Peyer's patch (tissue), 4 donors: ENCODE measurements at regions not wholly inside any gene's neighbourhood (a gene's known extent, or its start where the extent isn't known, plus 50 kb on each side); places are given as distances from the start of the nearest gene placed in this dataset.

Source experiments
- DNase-seq, 3 donors: peaks; one replicate each; pipeline ENCODE4 v3.0.0-alpha.2; 2017 to 2019
- H3K27ac ChIP-seq, 4 donors: fragments of 200-600 bp; sonication (generic); one replicate each; pipeline ENCODE4 v1.5.1; 2016 to 2019
- H3K27me3 ChIP-seq, 2 donors: fragments of 200-600 bp; sonication (generic); one replicate each; pipeline ENCODE4 v1.5.1; 2019
- H3K36me3 ChIP-seq, 3 donors: fragments of 200-600 bp; sonication (generic); one replicate each; pipeline ENCODE4 v1.5.1; 2016 to 2019
- H3K4me1 ChIP-seq, 4 donors: fragments of 200-600 bp; sonication (generic); one replicate each; pipeline ENCODE4 v1.5.1; 2016 to 2019
- H3K4me3 ChIP-seq, 4 donors: fragments of 200-600 bp; sonication (generic); 1 replicate in 3 of 4; 2 replicates in 1 of 4; pipeline ENCODE4 v1.5.1; 2016 to 2019; ENCODE audit warnings: mild to moderate bottlenecking in 1 of 4
- H3K9me3 ChIP-seq, 4 donors: fragments of 200-600 bp; sonication (generic); one replicate each; pipeline ENCODE4 v1.5.1; 2016 to 2019; ENCODE audit warnings: mild to moderate bottlenecking in 1 of 4
- POLR2A ChIP-seq, 2 donors: fragments of 450-650 bp; IDR thresholded peaks; one replicate each; pipeline ENCODE4 v1.5.1; 2017; ENCODE audit warnings: antibody characterized with exemption in 2 of 2, mild to moderate bottlenecking in 2 of 2, moderate library complexity in 2 of 2
- TF ChIP-seq, protein P1 (sequence below), 6 experiments: fragments of 450-650 bp in 4 of 6; fragments of 200-600 bp in 2 of 6; sonication (generic) in 1 of 6; IDR thresholded peaks; one replicate each; pipeline ENCODE4 v1.5.1; 2017 to 2019; ENCODE audit warnings: antibody characterized with exemption in 6 of 6, mild to moderate bottlenecking in 3 of 6, moderate library complexity in 1 of 6

DNA sequence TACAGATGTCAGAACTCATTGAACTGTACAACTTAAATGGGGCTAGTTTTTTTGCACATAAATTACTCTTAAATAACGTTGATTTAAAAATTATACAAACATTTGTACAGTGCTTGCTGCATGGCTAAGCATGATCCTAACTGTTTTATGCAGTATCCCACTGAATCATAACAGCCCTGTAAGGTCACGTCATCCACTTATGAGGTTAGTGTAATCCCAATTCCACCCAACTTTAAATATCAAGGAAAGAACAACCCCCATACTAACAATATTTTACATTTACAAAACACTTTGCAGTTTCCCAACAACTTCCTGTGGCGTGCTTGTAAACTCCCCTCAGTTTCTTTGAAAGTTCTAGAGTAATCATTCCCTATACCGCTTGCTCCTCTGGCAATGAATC is 190.1 kb upstream of the SALL1 start:
- no peaks in the 10 kb centered on the region for H3K36me3 ChIP-seq
- H3K27me3 ChIP-seq = no peaks in the 10 kb centered on the region
- TF ChIP-seq, protein P1, sequence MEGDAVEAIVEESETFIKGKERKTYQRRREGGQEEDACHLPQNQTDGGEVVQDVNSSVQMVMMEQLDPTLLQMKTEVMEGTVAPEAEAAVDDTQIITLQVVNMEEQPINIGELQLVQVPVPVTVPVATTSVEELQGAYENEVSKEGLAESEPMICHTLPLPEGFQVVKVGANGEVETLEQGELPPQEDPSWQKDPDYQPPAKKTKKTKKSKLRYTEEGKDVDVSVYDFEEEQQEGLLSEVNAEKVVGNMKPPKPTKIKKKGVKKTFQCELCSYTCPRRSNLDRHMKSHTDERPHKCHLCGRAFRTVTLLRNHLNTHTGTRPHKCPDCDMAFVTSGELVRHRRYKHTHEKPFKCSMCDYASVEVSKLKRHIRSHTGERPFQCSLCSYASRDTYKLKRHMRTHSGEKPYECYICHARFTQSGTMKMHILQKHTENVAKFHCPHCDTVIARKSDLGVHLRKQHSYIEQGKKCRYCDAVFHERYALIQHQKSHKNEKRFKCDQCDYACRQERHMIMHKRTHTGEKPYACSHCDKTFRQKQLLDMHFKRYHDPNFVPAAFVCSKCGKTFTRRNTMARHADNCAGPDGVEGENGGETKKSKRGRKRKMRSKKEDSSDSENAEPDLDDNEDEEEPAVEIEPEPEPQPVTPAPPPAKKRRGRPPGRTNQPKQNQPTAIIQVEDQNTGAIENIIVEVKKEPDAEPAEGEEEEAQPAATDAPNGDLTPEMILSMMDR (IDR thresholded peaks at IDR 0.05) = no peak
- no peak for TF ChIP-seq POLR2A (IDR thresholded peaks at IDR 0.05)
- no peak overlapping the region for H3K4me3 ChIP-seq
- no peaks in the 10 kb centered on the region for H3K4me1 ChIP-seq
- no peak overlapping the region for H3K27ac ChIP-seq
- no peaks in the 10 kb centered on the region for H3K9me3 ChIP-seq
- no peak for DNase-seq

DNA sequence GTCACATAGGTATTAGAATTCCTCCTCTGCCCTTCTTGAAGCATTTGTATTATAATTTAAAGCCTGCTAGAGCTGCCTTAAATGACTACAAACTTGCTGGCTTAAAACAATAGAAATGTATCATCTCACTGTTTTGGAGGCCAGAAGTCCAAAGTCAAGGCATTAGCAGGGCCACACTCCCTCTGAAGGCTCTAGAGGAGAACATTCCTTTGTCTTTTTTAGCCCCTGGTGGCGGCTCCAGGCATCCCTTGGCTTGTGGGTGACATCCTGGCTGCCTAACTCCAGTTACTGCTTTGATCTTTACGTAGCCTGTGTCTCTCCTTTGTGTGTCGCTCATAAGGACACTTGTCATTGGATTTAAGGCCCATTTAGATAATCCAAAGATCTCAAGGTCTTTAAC is 186.6 kb upstream of the SALL1 start:
- Histone ChIP-seq H3K27me3 (no peaks in the 10 kb centered on the region), H3K27ac (no peak overlapping the region)

DNA sequence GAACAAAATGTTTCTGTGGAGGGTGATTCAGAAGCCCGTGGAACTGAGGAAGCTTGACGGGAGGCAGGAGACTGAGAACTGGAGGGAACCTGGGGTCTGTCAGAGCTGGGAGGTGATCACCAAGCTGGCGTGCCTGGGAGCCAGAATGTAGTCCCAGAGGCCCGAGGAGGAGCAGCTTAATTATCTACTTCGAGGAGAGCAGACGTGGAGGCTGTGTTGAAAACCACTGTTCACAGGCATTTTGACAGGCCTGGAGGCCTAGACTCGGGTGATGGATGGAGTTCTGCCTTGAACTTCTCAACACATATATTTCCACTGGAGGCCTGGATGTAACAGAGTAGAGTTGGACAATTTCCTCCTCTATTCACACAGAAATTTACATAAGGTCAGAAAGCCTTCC is 177.7 kb upstream of the SALL1 start:
- no peak overlapping the region for H3K27ac ChIP-seq
- no peaks in the 10 kb centered on the region for H3K9me3 ChIP-seq
- H3K4me3 ChIP-seq = no peak overlapping the region
- no peaks in the 10 kb centered on the region for H3K4me1 ChIP-seq
- no peak for DNase-seq
- H3K27me3 ChIP-seq = no peaks in the 10 kb centered on the region
- TF ChIP-seq, protein P1 (IDR thresholded peaks at IDR 0.05) = no peak
- no peak for TF ChIP-seq POLR2A (IDR thresholded peaks at IDR 0.05)
- no peaks in the 10 kb centered on the region for H3K36me3 ChIP-seq

More for the DNA sequence above, 186.6 kb upstream of the SALL1 start:
- H3K4me1 ChIP-seq = no peaks in the 10 kb centered on the region
- TF ChIP-seq, protein P1 (IDR thresholded peaks at IDR 0.05) = no peak
- no peak for TF ChIP-seq POLR2A (IDR thresholded peaks at IDR 0.05)
- no peak for DNase-seq
- H3K9me3 ChIP-seq = no peaks in the 10 kb centered on the region
- H3K36me3 ChIP-seq = no peaks in the 10 kb centered on the region
- no peak overlapping the region for H3K4me3 ChIP-seq

DNA sequence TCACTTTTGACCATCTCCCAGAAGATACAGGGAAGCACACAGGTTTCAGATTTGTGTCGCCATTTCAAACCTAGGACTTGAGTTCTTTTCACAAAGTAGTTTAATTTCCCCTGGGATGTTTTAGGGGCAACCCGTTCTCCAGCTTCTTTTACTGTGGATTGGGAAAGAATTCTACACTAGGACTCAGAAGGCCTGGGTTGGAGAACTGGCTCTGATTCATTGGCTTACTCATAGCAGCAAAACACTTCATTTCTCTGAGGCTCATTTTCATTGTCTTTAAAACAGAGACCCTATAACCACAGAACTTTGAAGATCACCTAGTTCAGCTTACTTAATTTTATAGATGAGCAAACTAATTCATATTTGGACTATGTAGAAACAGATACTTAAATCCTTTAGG is 175.9 kb upstream of the SALL1 start:
- no peaks in the 10 kb centered on the region for H3K27me3 ChIP-seq
- no peaks in the 10 kb centered on the region for H3K9me3 ChIP-seq
- H3K27ac ChIP-seq = no peak overlapping the region
- no peaks in the 10 kb centered on the region for H3K4me1 ChIP-seq
- H3K36me3 ChIP-seq = no peaks in the 10 kb centered on the region
- H3K4me3 ChIP-seq = no peak overlapping the region
- no peak for DNase-seq
- TF ChIP-seq, protein P1 (IDR thresholded peaks at IDR 0.05) = no peak
- TF ChIP-seq POLR2A (IDR thresholded peaks at IDR 0.05) = no peak

DNA sequence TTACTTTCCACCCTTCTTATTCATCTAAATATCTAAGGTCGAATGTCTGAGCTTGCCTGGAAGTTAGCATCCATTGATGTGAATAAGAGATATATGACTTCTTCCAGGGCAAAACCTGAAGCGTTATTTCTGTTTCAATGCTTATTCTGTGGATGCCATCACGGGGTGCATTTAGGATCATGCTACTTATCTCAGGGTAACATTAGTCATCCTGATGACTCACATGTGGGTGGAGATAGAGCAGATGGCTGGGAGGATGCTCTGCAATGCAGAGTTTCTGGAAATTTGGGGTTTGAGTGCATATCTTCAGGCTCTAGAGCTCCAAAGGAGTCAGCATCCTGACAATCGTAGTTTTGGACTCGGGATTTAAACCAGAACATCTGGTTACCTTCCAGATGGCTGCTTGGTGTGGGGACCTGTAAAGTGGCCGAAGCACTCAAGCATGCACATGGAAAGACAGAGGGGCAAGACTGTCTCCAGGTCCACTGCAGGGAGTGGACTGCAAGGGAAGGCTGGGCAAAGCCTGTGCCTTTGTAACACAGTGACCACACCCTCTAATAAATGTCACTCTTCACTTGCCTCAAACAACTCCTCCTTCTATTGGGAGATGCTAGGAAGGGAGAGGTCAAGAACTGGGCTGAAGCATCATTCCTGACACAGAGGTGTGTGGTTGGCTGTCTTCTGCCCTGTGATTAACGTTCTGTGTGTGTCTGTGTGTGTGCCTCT is 175.2 kb upstream of the SALL1 start:
- no peaks in the 10 kb centered on the region for H3K9me3 ChIP-seq
- no peaks in the 10 kb centered on the region for H3K27me3 ChIP-seq
- no peaks in the 10 kb centered on the region for H3K4me1 ChIP-seq
- H3K36me3 ChIP-seq = no peaks in the 10 kb centered on the region
- TF ChIP-seq, protein P1 (IDR thresholded peaks at IDR 0.05) = no peak
- DNase-seq = no peak
- H3K4me3 ChIP-seq = no peak overlapping the region
- no peak overlapping the region for H3K27ac ChIP-seq

DNA sequence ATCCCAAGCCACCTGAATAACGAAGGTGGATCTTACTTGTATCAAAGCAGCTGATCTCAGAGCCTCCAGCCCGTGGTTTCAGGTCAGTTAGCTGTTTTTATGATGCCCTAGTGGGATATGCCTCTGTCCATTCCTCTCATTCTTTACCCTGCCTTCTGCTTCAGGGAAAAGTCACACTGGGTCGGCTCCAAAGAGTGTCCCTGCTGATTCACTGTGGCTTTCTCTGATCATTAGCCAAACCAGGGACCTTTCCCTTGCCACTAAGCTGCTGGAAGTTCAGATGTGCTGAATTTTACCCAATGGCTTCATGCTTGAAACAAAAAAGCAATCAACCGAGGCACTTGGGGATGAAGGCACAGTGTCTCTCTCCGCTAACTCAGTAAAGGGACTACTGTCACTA is 170.2 kb upstream of the SALL1 start:
- Histone ChIP-seq H3K27me3 (no peaks in the 10 kb centered on the region), H3K27ac (no peak overlapping the region), H3K4me1 (no peaks in the 10 kb centered on the region), H3K9me3 (no peaks in the 10 kb centered on the region), H3K4me3 (no peak overlapping the region), H3K36me3 (no peaks in the 10 kb centered on the region)
- DNase-seq = no peak
- TF ChIP-seq, protein P1 (IDR thresholded peaks at IDR 0.05) = no peak
- TF ChIP-seq POLR2A (IDR thresholded peaks at IDR 0.05) = no peak
